ENCODE measurements at regions not wholly inside any gene's neighbourhood (a gene's known extent, or its start where the extent isn't known, plus 50 kb on each side); places are given as distances from the start of the nearest gene placed in this dataset.

- H3K79me2 ChIP-seq (ENCODE audit: insufficient read depth, low read depth, low read length): no peaks in the 10 kb centered on the region
- POLR2A ChIA-PET: interaction anchor here (1.0 kb wide), 1 partner anchor 9 kb away, joined by 5 read pairs; no protein-coding TSS in a partner anchor
- no TSS peak for BruUV-seq (replicated peaks)
- CTCF ChIA-PET (ENCODE audit: unreplicated experiment): no interaction called here
- no peaks in the 10 kb centered on the region for H3K9me3 ChIP-seq (ENCODE audit: low read length)
- H3K4me1 ChIP-seq (ENCODE audit: insufficient read depth, low read length, poor library complexity, severe bottlenecking): no peaks in the 10 kb centered on the region
- no peaks in the 10 kb centered on the region for H3K9me2 ChIP-seq (ENCODE audit: insufficient read depth, low read length)
- H3K27ac ChIP-seq (ENCODE audit: low read depth, low read length, poor library complexity, severe bottlenecking): no peak overlapping the region
- DNase-seq (ENCODE audit: low spot score): no peak
- intact Hi-C loops (cut with micrococcal nuclease; ENCODE audit: unreplicated experiment): no loop called here
- TF ChIP-seq EZH2phosphoT487 (IDR thresholded peaks at IDR 0.05; ENCODE audit: borderline replicate concordance, low read depth, low read length): no peak
- TF ChIP-seq CTCF (conservative IDR thresholded peaks at IDR 0.05; ENCODE audit: low read length): no peak
- H3K4me3 ChIP-seq (ENCODE audit: low read depth, low read length, poor library complexity, severe bottlenecking): no peak overlapping the region
- H3K4me2 ChIP-seq (ENCODE audit: low read length): no peak overlapping the region
- no peaks in the 10 kb centered on the region for H3K36me3 ChIP-seq (ENCODE audit: insufficient read depth, low read length)
- no peaks in the 10 kb centered on the region for H4K20me1 ChIP-seq (ENCODE audit: insufficient read depth, low read length)
- H2AFZ ChIP-seq (ENCODE audit: low read length): no peak overlapping the region
Measured at GRCh38 chr13:86087244-86087643, 288.0 kb upstream of the SLITRK6 start.

GRCh38 chr13:86085890-86086289 is 286.7 kb upstream of the SLITRK6 start:
- Histone ChIP-seq H3K4me1 (ENCODE audit: insufficient read depth, low read length, poor library complexity, severe bottlenecking) (no peaks in the 10 kb centered on the region), H3K9me2 (ENCODE audit: insufficient read depth, low read length) (no peaks in the 10 kb centered on the region), H3K36me3 (ENCODE audit: insufficient read depth, low read length) (no peaks in the 10 kb centered on the region), H3K4me2 (ENCODE audit: low read length) (no peak overlapping the region), H3K27ac (ENCODE audit: low read depth, low read length, poor library complexity, severe bottlenecking) (no peak overlapping the region), H3K9me3 (ENCODE audit: low read length) (no peaks in the 10 kb centered on the region), H3K79me2 (ENCODE audit: insufficient read depth, low read depth, low read length) (no peaks in the 10 kb centered on the region), H3K4me3 (ENCODE audit: low read depth, low read length, poor library complexity, severe bottlenecking) (no peak overlapping the region), H4K20me1 (ENCODE audit: insufficient read depth, low read length) (no peaks in the 10 kb centered on the region), H2AFZ (ENCODE audit: low read length) (no peak overlapping the region)
- POLR2A ChIA-PET: no interaction called here
- no peak for DNase-seq (ENCODE audit: low spot score)
- CTCF ChIA-PET (ENCODE audit: unreplicated experiment): no interaction called here
- BruUV-seq (replicated peaks): no TSS peak
- intact Hi-C loops (cut with micrococcal nuclease; ENCODE audit: unreplicated experiment): no loop called here
- peak; percentile 43 for TF ChIP-seq CTCF (conservative IDR thresholded peaks at IDR 0.05; ENCODE audit: low read length)
- no peak for TF ChIP-seq EZH2phosphoT487 (IDR thresholded peaks at IDR 0.05; ENCODE audit: borderline replicate concordance, low read depth, low read length)

- BruUV-seq (replicated peaks): no TSS peak
- H3K9me3 ChIP-seq (ENCODE audit: low read length): 0 out of 2 replicates have a peak, but pooled peaks cover 3% of the 10 kb centered on the region
- intact Hi-C loops (cut with micrococcal nuclease; ENCODE audit: unreplicated experiment): no loop called here
- no peaks in the 10 kb centered on the region for H3K4me1 ChIP-seq (ENCODE audit: insufficient read depth, low read length, poor library complexity, severe bottlenecking)
- no peaks in the 10 kb centered on the region for H3K9me2 ChIP-seq (ENCODE audit: insufficient read depth, low read length)
- H4K20me1 ChIP-seq (ENCODE audit: insufficient read depth, low read length): no peaks in the 10 kb centered on the region
- no peak overlapping the region for H3K4me2 ChIP-seq (ENCODE audit: low read length)
- DNase-seq (ENCODE audit: low spot score): no peak
- H3K27ac ChIP-seq (ENCODE audit: low read depth, low read length, poor library complexity, severe bottlenecking): no peak overlapping the region
- H3K36me3 ChIP-seq (ENCODE audit: insufficient read depth, low read length): no peaks in the 10 kb centered on the region
- no peaks in the 10 kb centered on the region for H3K79me2 ChIP-seq (ENCODE audit: insufficient read depth, low read depth, low read length)
- H3K4me3 ChIP-seq (ENCODE audit: low read depth, low read length, poor library complexity, severe bottlenecking): no peak overlapping the region
- TF ChIP-seq CTCF (conservative IDR thresholded peaks at IDR 0.05; ENCODE audit: low read length) (no peak), EZH2phosphoT487 (IDR thresholded peaks at IDR 0.05; ENCODE audit: borderline replicate concordance, low read depth, low read length) (no peak)
- ChIA-PET POLR2A (interaction anchor here (0.6 kb wide), 1 partner anchor 52 kb away, joined by 3 read pairs; no protein-coding TSS in a partner anchor), CTCF (ENCODE audit: unreplicated experiment) (no interaction called here)
- no peak overlapping the region for H2AFZ ChIP-seq (ENCODE audit: low read length)
Measured at GRCh38 chr13:86082121-86082520, 282.9 kb upstream of the SLITRK6 start.

Measured in OCI-LY7 (cell line).